ENCODE measurements at regions not wholly inside any gene's neighbourhood (a gene's known extent, or its start where the extent isn't known, plus 50 kb on each side); places are given as distances from the start of the nearest gene placed in this dataset.

DNA sequence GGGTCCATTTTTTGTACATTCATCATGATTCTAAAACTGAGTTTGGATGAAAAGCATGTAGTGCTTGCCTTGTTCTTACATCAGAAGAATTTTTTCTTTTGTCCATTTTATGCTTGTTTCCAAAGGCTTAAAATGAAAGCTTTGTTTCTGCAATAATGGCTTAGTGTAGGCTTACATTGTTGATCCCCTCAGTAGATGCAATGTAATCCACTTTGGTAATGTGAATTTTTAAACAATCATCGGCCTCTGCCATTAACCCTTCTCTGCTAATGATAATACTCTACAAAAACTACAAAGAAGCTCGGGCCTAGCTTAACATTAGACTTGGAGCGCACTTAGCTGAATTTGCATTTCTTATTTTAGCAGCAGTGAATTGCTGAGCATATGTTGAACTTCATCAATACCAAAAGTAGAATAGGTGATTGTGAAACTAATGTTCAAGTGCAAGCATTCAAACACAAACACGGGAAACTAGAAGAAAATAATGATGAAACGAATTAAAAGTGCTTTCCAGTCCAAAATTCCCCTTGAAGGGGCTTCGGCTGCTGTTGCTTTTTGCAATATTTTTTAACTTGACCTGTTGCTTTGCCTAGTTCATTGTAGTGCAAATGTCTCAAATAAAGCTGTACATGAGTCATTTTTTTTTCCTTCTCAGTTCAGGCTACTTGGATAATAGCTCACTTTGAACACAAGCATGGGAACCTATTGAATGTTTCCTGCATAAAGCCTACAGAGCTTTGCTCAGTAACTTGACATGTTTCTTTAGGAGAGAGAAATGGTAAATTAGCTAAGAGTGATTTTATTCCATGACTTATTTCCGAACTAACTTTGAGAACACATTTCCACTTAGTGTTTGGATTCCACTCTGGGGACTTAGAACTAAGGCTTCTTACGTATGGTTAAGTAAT is 66.5 kb downstream of the SLIT2 start:
- dilution Hi-C loops (cut with HindIII; ENCODE audit: low sequenced_read_pairs, unreplicated experiment) (no loop called here), intact Hi-C loops (cut with micrococcal nuclease) (no loop called here), in situ Hi-C loops (cut with MboI; ENCODE audit: low sequenced_read_pairs) (loop anchor here (10.0 kb wide), 1 partner anchor 227 kb away; no protein-coding TSS in a partner anchor)
- ATAC-seq (ENCODE audit: low read depth) (peak; percentile 48), DNase-seq (peak; percentile 32)
- Histone ChIP-seq H3K4ac (ENCODE audit: low read depth, low read length) (no peak overlapping the region), H3K14ac (replicated peaks; ENCODE audit: low read depth, low read length) (no peak overlapping the region), H3K79me1 (ENCODE audit: low read depth in 1 of 2, low read length in 2 of 2) (no peaks in the 10 kb centered on the region), H2BK5ac (ENCODE audit: low read depth, low read length, poor library complexity, severe bottlenecking) (no peak overlapping the region), H3K27ac (ENCODE audit: insufficient read depth, low read length) (no peak overlapping the region), H2AFZ (replicated peaks; ENCODE audit: low read length, poor library complexity) (no peak overlapping the region), H2BK120ac (ENCODE audit: low read depth, low read length) (no peak overlapping the region), H2BK15ac (ENCODE audit: low read depth, low read length) (no peak overlapping the region), H3K23ac (ENCODE audit: low read depth, low read length) (no peak overlapping the region), H4K8ac (ENCODE audit: low read depth in 2 of 2, low read length in 2 of 2) (no peak overlapping the region), H4K5ac (ENCODE audit: low read depth, low read length) (no peak overlapping the region), H3K4me3 (ENCODE audit: insufficient read depth, low read depth, low read length) (no peak overlapping the region), H2BK20ac (ENCODE audit: low read depth, low read length) (no peak overlapping the region), H3K9me1 (ENCODE audit: insufficient read depth, low read length) (no peaks in the 10 kb centered on the region), H3K9ac (ENCODE audit: low read depth, low read length) (no peak overlapping the region), H2AK9ac (replicated peaks; ENCODE audit: low read depth, low read length, poor library complexity) (no peak overlapping the region), H3K4me1 (ENCODE audit: control insufficient read depth, insufficient read depth, low read length) (peaks cover 2% of the 10 kb centered on the region; the same call in 1 of the 2 replicates), H3K27me3 (ENCODE audit: control insufficient read depth, insufficient read depth, low read length) (no peaks in the 10 kb centered on the region), H3K18ac (ENCODE audit: low read depth, low read length) (no peak overlapping the region), H3K9me3 (ENCODE audit: control insufficient read depth, insufficient read depth, low read length) (no peaks in the 10 kb centered on the region), H4K91ac (ENCODE audit: insufficient read depth, low read depth, low read length) (no peak overlapping the region), H3K56ac (ENCODE audit: extremely low read depth, insufficient read depth, low read length) (no peak overlapping the region), H3K36me3 (ENCODE audit: control insufficient read depth, insufficient read depth, low read length) (no peaks in the 10 kb centered on the region), H2AK5ac (ENCODE audit: low read depth, low read length) (no peak overlapping the region), H3K4me2 (ENCODE audit: low read depth, low read length) (peak overlapping the region; percentile 61; the same call in 1 of the 2 replicates), H4K20me1 (ENCODE audit: insufficient read depth, low read length) (no peaks in the 10 kb centered on the region)
- POLR2A ChIA-PET (ENCODE audit: unreplicated experiment), result no interaction called here
- WGBS, 2 experiments (ENCODE audit: extremely low coverage in 2 of 2, insufficient read length in 1 of 2), result no CpG with 5 or more reads among the region's 8 CpGs
- CTCF ChIA-PET, result interaction anchor here (0.6 to 0.8 kb wide), 2 partner anchors 12 to 44 kb away, joined by 3 to 4 read pairs; no protein-coding TSS in a partner anchor
- no TSS peak for BruUV-seq (replicated peaks)
- no peak for TF ChIP-seq BHLHE40 (IDR thresholded peaks at IDR 0.05; ENCODE audit: low read depth, low read length)
- no peak for TF ChIP-seq FOS (IDR thresholded peaks at IDR 0.05; ENCODE audit: low read depth, low read length)
- TF ChIP-seq, protein P1, sequence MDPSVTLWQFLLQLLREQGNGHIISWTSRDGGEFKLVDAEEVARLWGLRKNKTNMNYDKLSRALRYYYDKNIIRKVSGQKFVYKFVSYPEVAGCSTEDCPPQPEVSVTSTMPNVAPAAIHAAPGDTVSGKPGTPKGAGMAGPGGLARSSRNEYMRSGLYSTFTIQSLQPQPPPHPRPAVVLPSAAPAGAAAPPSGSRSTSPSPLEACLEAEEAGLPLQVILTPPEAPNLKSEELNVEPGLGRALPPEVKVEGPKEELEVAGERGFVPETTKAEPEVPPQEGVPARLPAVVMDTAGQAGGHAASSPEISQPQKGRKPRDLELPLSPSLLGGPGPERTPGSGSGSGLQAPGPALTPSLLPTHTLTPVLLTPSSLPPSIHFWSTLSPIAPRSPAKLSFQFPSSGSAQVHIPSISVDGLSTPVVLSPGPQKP (IDR thresholded peaks at IDR 0.05; ENCODE audit: borderline replicate concordance, low read depth, low read length), result no peak
- no peak for TF ChIP-seq CHD1 (IDR thresholded peaks at IDR 0.05; ENCODE audit: low read depth, low read length)
- no peak for TF ChIP-seq SMC3 (IDR thresholded peaks at IDR 0.05; ENCODE audit: low read depth, low read length)
- TF ChIP-seq MAZ (IDR thresholded peaks at IDR 0.05; ENCODE audit: borderline replicate concordance, low read depth, low read length), result no peak
- no peak for TF ChIP-seq POLR2A (IDR thresholded peaks at IDR 0.05; ENCODE audit: low read depth, low read length)
- TF ChIP-seq CEBPB (IDR thresholded peaks at IDR 0.05; ENCODE audit: low read depth, low read length), result no peak
- TF ChIP-seq RCOR1 (IDR thresholded peaks at IDR 0.05; ENCODE audit: insufficient replicate concordance, low read length), result no peak
- TF ChIP-seq MAFK (IDR thresholded peaks at IDR 0.05; ENCODE audit: low read depth, low read length), result no peak
- no peak for TF ChIP-seq MXI1 (IDR thresholded peaks at IDR 0.05; ENCODE audit: borderline replicate concordance, low read depth, low read length)
- TF ChIP-seq, protein P2, sequence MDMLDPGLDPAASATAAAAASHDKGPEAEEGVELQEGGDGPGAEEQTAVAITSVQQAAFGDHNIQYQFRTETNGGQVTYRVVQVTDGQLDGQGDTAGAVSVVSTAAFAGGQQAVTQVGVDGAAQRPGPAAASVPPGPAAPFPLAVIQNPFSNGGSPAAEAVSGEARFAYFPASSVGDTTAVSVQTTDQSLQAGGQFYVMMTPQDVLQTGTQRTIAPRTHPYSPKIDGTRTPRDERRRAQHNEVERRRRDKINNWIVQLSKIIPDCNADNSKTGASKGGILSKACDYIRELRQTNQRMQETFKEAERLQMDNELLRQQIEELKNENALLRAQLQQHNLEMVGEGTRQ (IDR thresholded peaks at IDR 0.05; ENCODE audit: low read depth, low read length), result no peak
- no peak for TF ChIP-seq CTCF (conservative IDR thresholded peaks at IDR 0.05; ENCODE audit: low read depth, low read length)
- TF ChIP-seq NFE2L2 (IDR thresholded peaks at IDR 0.05; ENCODE audit: low read depth, low read length), result no peak
- TF ChIP-seq RFX5 (IDR thresholded peaks at IDR 0.05; ENCODE audit: low read depth, low read length), result no peak
